IMR-90 (cell line): ENCODE measurements at regions not wholly inside any gene's neighbourhood (a gene's known extent, or its start where the extent isn't known, plus 50 kb on each side); places are given as distances from the start of the nearest gene placed in this dataset.

Source experiments
- CTCF ChIP-seq: conservative IDR thresholded peaks from 2 replicates; pipeline ENCODE4 v1.5.1; 2012; ENCODE audit warnings: mild to moderate bottlenecking, low read depth, low read length, improper control_type of control experiment
- POLR2A ChIP-seq: IDR thresholded peaks from 2 replicates; pipeline ENCODE4 v1.6.1; 2012; ENCODE audit warnings: mild to moderate bottlenecking, low read depth, low read length

- TF ChIP-seq CTCF: no peak
- TF ChIP-seq POLR2A: no peak
Observed at GRCh38 chr4:165626316-165626715, 246.7 kb upstream of the TLL1 start.
